Thyroid gland (tissue), 4 donors: ENCODE measurements at regions not wholly inside any gene's neighbourhood (a gene's known extent, or its start where the extent isn't known, plus 50 kb on each side); places are given as distances from the start of the nearest gene placed in this dataset.

Source experiments
- CTCF ChIP-seq, 6 experiments: fragments of 200-600 bp in 3 of 6; fragments of 450-650 bp in 3 of 6; sonication (generic) in 3 of 6; IDR thresholded peaks; one replicate each; pipeline ENCODE4 v1.5.1; 2016 to 2019; ENCODE audit warnings: antibody characterized with exemption in 6 of 6, mild to moderate bottlenecking in 2 of 6, inconsistent platforms in 1 of 6, moderate library complexity in 1 of 6
- POLR2A ChIP-seq, 2 donors: fragments of 450-650 bp; IDR thresholded peaks; one replicate each; pipeline ENCODE4 v1.6.1; 2017; ENCODE audit warnings: antibody characterized with exemption in 2 of 2, mild to moderate bottlenecking in 2 of 2, moderate library complexity in 1 of 2

DNA sequence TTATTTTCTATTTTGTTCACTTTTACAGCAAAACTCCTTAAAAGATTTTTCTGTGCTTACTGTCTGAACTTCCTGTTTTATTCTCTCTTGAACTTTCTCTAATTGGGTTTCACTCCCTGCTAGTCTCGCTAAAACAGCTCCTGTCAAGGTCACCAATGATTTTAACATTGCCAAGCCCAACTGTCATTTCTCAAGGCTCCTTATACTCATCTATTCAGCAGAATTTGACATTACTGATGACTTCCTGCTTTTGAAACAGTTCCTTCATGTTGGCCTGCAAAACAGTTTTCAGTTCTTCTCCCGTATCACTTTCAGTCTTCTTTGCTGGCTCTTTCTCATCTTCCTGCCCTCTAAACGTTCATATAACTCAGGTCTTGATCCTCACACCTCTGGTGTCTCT lies 268.5 kb upstream of the USP15 start:
- TF ChIP-seq CTCF (IDR thresholded peaks at IDR 0.05), result no peak
- no peak for TF ChIP-seq POLR2A (IDR thresholded peaks at IDR 0.05)
